ENCODE measurements at regions not wholly inside any gene's neighbourhood (a gene's known extent, or its start where the extent isn't known, plus 50 kb on each side); places are given as distances from the start of the nearest gene placed in this dataset.
"Not testable (repeated sequence)": the region's sequence is repeated elsewhere in the genome, so short reads cannot be mapped to it uniquely, and the experiment has no call there.

DNA sequence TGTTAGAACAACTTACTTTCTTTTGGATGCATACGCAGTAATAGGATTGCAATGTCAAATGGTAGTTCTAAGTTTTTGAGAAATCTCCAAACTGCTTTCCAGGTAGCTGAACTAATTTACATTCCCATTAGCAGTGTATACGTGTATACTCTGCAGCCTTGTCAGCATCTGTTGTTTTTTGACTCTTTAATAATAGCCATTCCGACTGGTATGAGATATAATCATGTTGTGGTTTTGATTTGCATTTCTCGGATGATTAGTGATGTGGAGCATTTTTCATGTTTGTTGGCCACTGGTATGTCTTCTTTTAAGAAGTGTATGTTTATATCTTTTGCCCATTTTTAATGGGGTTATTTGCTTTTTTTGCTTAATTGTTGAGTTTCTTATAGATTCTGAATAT, 76.9 kb upstream of the HNRNPA1L2 start:
- ATAC-seq = not testable (repeated sequence)

DNA sequence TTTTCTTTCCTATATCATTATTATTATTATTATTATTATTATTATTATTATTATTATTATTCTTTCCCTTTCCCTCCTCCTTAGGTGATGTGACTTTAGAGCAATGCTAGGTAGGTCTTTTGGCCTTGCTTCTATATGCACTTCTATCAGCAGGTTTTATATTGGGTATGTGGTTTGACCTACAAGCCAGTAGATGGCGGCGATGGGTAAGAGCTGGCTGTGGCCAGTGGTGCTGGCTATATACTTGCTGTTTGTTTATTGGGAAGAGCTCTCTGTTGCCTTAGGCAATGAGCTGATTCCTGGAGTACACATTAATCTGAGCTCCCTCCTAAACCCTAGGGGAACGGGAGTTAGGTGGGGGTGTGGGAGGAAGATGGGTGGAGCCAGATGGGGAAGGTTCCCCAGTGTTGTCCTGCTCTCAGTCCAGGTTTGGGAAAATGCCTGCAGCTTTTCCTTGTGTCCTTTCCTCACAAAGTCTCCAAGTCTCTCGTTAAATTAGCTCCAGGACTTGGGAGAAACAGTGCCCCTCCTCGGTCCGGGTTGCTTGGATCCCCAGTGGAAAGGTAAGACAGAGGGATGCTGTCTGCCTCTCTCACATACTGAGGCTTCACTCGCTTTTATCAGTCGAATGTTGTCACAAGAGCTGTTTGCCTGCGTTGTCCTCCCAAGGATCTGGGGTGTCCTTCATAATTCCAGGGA, 72.2 kb upstream of the HNRNPA1L2 start:
- peak; percentile 72 for ATAC-seq

DNA sequence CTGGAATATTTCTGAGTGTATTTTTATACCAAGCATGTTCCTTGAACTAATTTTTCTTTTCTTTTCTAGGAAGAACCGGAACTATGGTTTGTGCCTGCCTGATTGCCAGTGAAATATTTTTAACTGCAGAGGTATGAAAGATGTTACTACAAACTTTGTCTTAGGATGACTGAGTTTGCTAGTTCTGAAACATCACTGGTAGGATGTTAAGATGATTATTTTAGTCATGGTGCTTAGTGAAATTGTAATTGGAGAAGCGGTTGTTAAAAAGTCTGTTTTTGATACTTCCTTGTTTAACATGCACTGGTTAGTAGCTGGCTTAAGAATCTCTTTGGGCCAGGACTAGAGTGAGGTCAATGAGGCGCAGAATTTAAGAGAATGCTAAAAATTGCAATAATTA, 71.1 kb upstream of the HNRNPA1L2 start:
- ATAC-seq = not testable (repeated sequence)

DNA sequence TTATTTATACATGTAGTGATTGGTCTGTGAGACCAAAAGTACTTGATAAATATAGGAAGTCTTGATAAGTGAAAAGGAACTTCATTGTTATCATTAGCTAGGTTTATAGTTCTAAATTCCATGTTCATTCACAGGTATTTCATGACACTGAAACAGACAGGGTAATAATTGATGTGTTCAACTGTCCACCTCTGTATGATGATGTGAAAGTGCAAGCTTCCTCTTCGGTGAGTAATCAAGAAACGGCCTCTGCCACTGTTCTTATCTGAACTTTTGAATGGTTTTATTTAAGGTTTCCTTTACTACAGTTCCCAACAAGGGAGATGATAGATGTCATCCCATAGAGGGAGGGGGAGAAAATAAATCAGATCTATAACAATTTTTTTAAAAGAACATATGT, 59.3 kb upstream of the HNRNPA1L2 start:
- ATAC-seq = not testable (repeated sequence)
